GM18870 (cell line): ENCODE measurements at regions not wholly inside any gene's neighbourhood (a gene's known extent, or its start where the extent isn't known, plus 50 kb on each side); places are given as distances from the start of the nearest gene placed in this dataset.
"Not testable (repeated sequence)": the region's sequence is repeated elsewhere in the genome, so short reads cannot be mapped to it uniquely, and the experiment has no call there.

ENCODE experiments used
- ATAC-seq: cut with Tn5 transposase; IDR thresholded peaks from one replicate; pipeline ENCODE4 v1.9.1; 2021; ENCODE audit warnings: moderate library complexity; ENCODE audit not compliant: unreplicated experiment

DNA sequence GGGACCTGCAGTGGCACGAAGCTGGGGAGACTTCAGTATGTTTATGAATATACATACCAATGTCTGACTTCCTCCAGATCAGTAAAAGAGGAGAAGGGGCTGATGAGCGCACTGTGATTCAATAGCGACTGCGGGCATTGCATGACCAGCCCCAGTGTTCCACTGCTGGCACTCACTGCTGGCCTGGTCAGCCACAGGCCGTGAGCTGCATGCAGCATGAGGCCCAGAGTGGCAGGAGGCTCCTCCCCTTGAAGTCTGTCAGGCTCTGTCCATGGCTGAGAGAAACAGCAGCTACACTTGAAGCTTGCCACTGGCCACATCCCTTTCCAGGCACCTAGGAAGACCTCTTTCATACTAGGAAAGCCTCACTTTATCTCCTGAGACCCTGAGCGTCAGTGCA lies 265.9 kb upstream of the CDYL start:
- ATAC-seq: no peak

DNA sequence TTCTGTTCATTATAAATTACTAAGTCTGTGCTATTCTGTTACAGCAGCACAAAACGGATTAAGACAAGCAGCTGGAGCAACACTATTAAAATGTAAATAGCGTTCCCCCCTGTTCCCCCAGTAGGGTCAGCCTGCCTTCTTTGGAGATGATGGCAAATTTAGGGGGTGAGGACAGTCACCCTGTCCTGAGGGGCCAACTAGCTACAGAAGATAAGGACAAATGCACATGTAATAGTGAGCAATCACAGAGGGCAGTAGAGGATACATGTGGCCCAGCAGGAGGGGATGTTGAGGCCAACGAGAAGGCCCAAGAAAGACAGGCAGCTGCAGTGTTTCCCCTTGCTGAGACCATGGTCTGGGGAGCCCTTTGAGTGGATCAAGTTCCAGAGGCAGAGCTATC lies 266.7 kb upstream of the CDYL start:
- ATAC-seq: no peak

DNA sequence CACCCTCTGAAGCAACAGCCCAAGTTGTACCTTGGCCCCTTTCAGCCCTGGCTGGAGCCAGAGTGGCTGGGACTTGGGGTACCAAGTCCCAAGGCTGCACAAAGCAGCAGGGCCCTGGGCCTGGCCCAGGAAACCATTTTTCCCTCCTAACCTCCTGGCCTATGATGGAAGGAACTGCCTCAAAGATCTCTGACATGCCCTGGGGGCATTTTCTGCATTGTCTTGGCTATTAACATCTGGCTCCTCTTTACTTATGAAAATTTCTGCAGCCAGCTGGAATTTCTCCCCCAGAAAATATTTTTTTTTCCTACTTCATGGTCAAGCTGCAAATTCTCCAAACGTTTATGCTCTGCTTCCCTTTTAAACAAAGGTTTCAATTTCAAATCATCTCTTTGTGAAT lies 269.4 kb upstream of the CDYL start:
- no peak for ATAC-seq

DNA sequence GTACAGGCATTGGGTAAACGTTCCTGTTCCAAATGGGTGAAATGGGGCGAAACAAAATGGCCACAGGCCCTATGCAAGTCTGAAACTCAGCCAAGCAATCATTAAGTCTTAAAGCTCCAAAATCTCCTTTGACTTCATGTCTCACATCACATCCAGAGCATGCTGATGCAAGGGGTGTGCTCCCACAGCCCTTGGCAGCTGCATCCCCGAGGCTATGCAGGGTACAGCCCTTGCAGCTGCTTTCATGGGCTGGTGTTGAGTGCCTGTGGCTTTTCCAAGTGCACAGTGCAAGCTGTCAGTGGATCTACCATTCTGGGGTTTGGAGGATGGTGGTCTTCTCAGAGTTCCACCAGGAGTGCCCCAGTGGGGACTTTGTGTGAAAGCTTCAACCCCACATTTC lies 270.0 kb upstream of the CDYL start:
- no peak for ATAC-seq

DNA sequence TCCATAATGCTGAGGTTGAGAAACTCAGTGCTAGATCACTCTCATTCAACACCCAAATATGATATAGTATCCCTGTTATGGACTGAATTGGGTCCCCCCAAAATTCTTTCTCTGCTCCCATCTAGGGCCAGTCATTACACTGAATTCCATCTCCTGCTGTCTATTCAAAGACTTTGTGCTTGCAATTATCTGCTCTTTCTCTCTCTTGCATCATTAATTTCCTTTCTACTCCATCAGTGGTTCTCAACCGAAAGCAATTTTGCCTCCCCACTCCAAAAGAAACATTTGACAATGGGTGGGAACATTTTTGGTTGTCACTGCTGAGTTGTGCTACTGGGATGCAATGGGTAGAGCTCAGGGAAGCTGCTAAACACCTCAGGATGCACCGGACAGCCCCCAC lies 271.5 kb upstream of the CDYL start:
- ATAC-seq: no peak

DNA sequence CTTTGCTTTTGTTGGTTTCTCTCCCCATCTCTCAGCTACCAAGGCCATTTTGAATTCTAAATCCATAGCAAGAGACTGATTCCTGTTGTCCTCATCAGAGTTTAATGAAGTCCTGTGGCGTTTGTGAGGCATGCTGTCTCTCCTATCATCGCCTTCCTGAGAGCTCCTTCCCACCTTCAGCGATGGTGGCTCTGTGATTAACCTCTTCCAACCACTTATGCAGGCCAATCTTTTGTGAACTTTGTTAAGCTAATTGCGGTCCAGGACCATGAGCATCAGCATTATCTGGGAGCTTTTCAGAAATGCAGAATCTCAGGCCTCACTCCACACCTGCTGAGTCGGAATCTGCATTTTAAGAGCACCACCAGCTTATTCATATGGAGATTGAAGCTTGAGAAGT lies 272.5 kb upstream of the CDYL start:
- ATAC-seq: no peak

DNA sequence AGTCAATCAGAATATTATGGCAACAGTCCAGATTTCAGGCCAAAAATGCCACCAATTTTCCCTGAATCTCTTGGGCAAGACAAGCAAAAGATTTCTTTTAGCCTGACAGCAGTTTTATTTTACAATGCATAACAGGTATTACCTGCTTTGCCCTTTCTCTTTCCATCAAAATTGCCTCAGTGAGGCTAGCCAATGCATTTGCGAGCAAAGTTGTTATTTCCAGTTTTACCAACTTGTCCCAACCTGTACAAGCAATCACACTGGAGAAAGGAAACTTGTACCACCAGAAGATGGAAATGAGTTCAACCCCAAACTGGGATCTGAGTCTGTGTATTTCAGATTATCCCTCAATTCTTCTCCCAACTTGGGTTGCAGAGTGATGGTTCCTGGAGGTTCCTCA lies 279.9 kb upstream of the CDYL start:
- ATAC-seq: no peak

DNA sequence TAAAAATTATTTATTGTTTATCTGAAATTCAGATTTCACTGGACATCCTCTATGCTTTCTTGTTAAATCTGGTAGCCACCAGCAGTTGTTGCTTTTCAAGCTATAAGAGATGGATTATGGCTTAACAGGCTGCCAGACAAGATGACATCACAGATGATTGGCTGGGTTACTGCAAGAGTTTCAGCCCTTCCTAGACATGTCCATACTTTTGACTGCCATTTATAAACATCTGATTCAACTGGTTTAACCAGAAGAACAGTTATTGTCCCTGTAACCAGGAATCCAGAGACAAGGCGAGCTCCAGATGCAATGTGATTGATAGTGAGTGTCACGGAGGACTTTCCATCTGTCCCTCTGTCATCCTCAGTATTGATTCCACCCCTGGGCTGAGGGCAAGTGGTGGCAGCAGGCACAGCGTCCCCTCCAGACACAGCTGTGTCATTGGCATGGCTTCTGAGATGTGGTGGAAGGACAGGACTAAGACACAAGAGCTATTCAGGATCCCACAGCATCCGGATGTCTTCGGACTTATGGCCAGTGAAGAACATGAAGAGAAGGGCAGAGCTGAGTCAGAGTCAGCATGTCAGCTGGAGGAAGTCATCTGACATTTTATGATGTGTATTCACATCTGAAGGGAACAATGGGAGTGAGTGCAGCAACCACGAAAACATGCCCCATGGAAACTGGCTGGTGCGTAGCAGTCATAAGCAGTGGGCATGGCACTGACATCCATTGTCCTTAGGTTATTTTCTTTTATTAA lies 284.5 kb upstream of the CDYL start:
- ATAC-seq: no peak

DNA sequence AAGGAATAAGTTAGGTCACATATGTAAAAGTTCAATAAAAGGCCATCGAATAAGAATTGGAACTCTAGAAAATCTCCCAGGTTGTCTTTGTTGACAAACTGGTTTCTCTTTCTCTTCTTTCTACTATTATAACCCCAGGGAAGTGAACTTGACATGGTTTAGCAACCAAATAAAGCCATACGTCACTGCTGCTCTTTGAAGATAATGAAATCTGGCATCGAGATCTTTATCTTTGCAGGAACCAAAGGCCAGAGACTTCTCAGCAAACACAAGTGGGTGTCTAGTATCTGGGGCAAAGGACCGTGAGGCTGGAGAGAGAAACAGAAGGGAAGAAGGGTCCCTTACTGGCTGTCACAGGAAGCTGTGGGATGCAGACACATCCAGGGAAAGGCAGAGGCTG lies 286.7 kb upstream of the CDYL start:
- ATAC-seq: no peak

DNA sequence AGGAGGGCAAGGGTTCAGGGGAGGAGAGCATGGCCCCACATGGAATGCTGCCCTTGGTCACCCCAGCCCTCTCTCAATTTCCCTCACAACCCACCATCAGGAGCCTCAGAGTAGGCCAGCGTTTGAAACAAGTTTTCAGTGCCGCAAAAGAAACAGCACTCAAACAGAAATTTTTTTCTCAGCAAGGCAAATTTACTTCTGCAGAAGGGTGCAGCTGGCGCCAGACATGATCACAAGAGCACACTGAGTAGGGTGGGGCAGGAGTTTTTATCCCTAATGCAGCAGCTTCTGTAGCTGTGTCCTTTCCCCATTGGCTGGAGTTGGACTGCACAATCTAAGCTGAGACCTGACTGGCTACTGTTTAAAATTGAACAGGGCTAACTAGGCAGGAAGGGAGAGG lies 287.8 kb upstream of the CDYL start:
- no peak for ATAC-seq

DNA sequence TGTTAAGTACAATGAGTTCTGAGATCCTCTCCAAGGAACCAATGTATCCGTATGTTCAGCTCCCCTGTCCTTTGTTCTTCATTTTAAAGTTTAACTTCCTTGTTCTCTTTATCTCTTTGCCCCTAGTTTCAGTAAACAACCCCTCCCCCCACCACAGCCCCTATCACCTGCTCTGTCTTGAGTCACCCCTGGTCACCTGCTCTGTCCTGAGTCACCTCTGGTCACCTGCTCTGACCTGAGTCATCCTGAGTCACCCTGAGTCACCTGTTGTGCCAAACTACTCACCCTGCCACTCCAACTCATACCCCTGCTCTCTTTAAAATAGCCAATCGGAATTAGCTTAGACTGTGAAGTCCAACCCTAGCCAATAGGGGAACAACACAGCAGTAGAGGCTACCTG lies 288.7 kb upstream of the CDYL start:
- ATAC-seq: no peak

DNA sequence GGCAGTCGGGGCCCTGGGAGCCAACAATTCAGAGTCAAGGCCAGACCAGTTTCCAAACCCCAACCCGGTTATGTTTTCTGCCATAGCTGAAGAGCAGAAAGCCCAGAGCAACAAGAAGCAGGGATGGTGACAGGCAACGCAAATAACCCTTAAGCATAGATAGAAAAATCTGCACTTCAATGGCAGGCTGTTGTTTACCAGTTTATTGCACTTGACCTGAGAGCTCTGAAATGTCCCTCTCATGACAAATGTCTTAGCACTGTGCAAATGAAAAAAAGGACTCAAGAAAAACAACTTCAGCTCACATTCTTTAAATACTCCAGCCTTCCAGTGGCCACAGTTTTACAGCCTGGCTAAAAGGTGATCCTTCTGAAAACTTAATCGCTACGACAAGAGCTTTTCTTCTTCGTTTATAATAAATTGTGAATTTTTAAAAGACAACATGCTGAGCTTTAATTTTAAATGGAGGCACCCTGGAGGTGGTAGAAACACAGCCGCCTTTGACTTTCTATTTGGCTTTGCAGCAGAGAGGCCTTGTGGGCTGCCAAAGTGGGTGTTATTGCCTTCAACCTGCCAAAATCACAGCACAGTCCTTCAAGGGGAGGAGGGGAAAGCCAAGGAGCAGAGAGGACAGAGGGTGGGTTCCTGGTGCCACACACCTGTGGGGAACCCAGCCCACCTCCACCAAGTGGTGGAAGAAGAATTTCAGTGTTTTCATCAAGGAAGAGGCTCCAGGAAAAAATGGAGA lies 289.5 kb upstream of the CDYL start:
- ATAC-seq: no peak

DNA sequence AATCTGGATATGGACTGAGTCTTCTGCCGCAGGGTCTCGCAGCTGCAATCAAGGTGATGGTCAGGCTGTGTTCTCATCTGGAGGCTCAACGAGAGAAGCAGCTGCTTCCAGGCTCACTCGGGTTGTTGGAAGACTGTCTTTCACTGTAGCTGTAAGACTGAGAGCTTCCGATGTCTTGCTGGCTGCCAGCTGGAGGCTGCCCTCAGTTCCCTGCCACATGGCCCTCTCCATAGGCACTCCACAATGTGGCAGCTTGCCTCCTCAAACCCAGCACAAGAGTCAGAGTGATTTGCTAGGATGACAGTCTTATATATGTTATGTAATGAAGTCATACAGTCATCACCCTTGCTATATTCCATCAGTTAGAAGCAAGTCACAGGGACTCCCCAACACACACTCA lies 290.5 kb upstream of the CDYL start:
- no peak for ATAC-seq

DNA sequence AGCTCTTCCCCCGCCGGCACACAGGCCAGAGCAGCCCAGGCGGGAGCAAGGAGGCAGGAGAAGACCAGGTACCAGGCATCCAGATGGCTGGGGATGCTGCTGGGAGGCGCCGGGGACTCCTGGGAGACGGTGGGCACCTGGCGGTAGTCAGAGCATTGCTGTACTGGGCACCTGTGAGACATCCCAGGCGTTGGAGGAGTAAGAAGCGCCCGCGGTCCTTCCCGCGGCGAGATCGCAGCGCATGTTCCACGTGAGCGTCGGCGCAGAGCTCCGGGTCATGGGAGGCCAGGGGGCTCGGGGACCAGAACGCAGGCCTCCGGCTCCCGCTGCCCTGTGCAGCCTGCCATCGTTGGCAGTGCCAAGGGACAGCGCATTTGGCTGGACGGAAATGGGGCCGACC lies 293.7 kb upstream of the CDYL start:
- ATAC-seq: no peak

DNA sequence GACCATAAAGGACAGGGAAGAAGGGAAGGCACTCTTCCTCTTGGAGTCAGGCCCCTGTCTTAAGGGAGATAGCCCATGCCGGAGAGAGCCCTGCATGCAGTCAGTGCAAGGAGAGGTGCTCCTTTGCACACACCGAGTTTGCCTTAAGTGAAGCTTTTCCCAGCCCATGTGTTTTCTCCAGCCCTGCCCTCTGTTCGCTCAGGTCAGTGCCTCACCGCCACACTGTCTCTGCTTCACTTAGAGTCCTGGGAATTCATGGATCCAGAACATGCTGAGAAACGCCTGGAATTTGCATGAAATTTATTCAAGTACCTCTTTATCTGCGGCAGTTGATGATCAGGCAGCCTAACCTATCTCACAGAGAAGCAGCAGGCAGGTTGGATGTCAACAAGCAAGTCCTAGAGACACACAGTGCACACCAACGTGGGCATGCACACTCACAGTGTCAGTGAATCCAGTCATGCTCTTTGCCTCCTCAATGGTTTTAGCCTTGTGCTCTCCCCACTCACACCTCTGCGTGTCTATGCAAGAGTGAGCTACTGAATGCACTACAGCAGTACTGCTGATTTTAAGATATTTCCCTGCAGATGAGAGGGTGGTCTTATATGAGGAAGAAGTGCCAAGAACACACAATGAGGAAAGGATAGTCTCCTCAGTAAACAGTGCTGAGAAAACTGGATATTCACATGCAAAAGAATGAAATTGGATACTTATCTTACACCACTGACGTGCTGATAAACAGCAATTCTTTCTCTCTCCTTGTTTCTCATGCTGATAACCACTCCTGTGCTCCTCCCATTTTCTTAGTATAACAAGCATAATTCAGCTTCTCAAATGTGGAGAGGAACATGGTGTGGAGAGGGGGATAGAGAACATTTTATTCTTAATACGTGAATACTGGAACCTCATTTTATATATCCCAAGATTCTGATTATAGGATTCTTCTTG lies 295.1 kb upstream of the CDYL start:
- no peak for ATAC-seq

DNA sequence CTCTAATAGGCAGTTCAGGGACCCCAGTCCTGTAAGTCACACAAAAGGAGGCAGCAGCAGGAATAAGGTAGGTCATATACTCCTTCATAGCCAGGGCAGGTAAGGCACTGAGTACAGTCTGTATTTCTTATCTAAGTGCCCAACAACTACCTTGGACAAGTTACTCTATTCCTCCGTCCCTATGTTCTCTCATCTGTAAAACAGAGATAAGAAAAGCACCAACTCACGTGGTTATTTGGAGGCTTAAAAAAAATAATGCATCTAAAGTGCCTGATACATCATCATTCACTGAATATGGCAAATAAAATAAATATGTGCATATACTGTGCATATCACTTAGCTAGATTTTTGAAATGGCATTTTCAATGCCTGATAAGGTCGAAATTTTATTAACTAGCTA lies 298.1 kb upstream of the CDYL start:
- ATAC-seq: no peak

DNA sequence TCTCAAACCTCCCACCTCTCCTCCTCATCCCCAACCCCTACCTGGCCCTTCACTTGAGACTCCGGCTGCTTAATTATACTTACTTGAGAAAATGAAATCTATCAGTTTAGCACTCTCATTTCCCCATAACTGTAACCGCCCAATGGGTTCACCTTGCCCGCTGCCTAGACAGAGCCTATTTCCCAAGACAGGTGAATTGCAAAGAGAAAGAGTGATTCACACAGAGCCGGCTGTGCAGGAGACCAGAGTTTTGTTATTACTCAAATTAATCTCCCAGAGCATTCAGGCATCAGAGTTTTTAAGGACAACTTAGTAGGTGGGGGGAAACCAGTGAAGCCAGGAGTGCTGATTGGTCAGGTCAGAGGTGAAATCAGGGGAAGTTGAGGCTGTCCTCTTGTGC lies 301.4 kb upstream of the CDYL start:
- no peak for ATAC-seq

DNA sequence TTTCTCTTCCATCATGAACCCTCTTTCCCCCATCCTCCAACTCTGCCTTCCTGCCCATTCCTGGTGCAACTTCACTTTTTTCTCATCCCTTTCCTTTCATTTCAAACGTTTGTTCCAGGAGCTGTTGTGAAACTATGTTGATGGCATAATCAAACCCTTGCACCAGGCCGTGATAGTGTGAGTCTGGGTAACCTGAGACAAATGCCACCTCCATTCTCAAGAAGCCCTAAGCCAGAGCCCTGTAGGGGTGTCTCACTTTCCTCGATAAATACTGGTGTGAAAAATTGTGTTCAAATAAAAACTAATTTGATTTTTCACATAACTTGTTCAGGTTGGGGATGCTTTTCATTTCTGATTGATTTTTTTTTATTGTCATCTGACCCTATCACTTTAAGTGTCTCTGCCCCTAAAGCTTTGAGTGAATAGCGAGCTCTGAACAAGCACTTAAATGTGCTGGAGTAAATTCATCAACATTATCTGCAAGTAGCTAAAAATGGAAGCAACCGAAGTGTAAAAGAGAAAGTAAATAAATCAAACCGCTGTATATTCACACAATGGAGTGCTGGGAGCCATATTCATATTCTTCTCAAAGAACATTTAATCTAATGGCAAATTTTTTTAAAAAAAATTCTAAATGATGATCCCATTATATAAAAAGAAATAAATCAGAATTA lies 303.1 kb upstream of the CDYL start:
- no peak for ATAC-seq

DNA sequence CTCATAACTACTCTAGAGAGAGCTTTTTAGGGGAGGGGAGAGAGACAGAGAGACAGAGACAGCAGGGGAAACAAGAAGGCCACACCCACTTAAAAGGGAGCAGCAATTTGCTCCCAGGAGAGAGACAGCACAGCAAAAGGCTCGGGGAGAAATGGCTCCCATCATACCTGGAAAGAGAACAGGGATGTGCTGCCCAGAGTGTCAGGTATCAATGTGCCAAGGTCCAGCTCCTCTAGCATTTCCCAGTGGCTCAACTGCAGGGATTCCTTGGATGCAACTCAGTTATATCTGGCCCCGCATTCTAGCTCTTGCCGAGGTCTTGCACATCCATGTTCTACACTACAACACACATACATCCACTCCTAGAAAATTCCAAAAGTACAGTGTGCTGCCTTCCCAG lies 304.0 kb upstream of the CDYL start:
- ATAC-seq: no peak

DNA sequence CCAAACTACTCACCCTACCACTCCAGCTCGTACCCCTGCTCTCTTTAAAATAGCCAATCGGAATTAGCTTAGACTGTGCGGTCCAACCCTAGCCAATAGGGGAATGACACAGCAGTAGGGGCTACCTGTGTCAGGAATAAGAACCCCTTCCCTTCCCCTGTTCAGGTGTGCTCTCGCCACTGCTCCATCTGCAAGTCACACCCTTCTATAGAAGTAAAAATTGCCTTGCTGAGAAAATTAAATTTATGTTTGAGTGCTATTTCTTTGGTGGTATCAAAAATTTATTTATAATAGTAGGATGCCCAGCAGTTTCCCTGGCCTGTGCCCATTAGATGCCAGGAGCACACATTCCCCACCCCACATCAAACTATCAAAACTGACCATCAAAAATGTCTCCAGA lies 304.7 kb upstream of the CDYL start:
- not testable (repeated sequence) for ATAC-seq

DNA sequence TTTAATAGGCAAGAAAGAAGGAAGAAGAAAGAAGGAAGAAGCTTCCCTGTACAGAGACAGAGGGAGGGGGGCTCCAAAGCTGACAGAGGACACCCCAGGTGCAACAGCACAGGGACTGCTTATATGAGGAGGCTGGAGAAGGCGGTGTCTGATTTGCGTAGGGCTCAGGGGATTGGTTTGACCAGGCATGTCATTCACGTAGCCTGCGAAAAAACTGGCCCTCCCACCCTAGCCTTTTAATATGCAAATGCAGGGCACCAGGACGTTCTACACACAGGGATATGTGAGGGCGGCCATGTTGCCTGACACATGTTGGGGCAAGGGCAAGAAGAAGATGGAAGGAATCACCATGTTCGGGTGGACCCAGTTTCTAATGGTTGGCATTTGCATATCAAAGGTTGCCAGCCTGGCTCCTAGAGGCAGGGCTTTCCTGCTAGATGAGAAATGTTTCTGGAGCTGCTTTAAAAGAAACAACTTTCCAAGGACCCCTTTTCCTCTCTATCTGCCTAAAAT lies 305.4 kb upstream of the CDYL start:
- ATAC-seq: no peak
